Peyer's patch (tissue), 4 donors: ENCODE measurements at regions not wholly inside any gene's neighbourhood (a gene's known extent, or its start where the extent isn't known, plus 50 kb on each side); places are given as distances from the start of the nearest gene placed in this dataset.

Experiments
- DNase-seq, 3 donors: peaks; one replicate each; pipeline ENCODE4 v3.0.0-alpha.2; 2017 to 2019
- H3K27ac ChIP-seq, 4 donors: fragments of 200-600 bp; sonication (generic); one replicate each; pipeline ENCODE4 v1.5.1; 2016 to 2019
- H3K27me3 ChIP-seq, 2 donors: fragments of 200-600 bp; sonication (generic); one replicate each; pipeline ENCODE4 v1.5.1; 2019
- H3K36me3 ChIP-seq, 3 donors: fragments of 200-600 bp; sonication (generic); one replicate each; pipeline ENCODE4 v1.5.1; 2016 to 2019
- H3K4me1 ChIP-seq, 4 donors: fragments of 200-600 bp; sonication (generic); one replicate each; pipeline ENCODE4 v1.5.1; 2016 to 2019
- H3K4me3 ChIP-seq, 4 donors: fragments of 200-600 bp; sonication (generic); 1 replicate in 3 of 4; 2 replicates in 1 of 4; pipeline ENCODE4 v1.5.1; 2016 to 2019; ENCODE audit warnings: mild to moderate bottlenecking in 1 of 4
- H3K9me3 ChIP-seq, 4 donors: fragments of 200-600 bp; sonication (generic); one replicate each; pipeline ENCODE4 v1.5.1; 2016 to 2019; ENCODE audit warnings: mild to moderate bottlenecking in 1 of 4
- POLR2A ChIP-seq, 2 donors: fragments of 450-650 bp; IDR thresholded peaks; one replicate each; pipeline ENCODE4 v1.5.1; 2017; ENCODE audit warnings: antibody characterized with exemption in 2 of 2, mild to moderate bottlenecking in 2 of 2, moderate library complexity in 2 of 2
- TF ChIP-seq, protein P1 (sequence below), 6 experiments: fragments of 450-650 bp in 4 of 6; fragments of 200-600 bp in 2 of 6; sonication (generic) in 1 of 6; IDR thresholded peaks; one replicate each; pipeline ENCODE4 v1.5.1; 2017 to 2019; ENCODE audit warnings: antibody characterized with exemption in 6 of 6, mild to moderate bottlenecking in 3 of 6, moderate library complexity in 1 of 6

DNA sequence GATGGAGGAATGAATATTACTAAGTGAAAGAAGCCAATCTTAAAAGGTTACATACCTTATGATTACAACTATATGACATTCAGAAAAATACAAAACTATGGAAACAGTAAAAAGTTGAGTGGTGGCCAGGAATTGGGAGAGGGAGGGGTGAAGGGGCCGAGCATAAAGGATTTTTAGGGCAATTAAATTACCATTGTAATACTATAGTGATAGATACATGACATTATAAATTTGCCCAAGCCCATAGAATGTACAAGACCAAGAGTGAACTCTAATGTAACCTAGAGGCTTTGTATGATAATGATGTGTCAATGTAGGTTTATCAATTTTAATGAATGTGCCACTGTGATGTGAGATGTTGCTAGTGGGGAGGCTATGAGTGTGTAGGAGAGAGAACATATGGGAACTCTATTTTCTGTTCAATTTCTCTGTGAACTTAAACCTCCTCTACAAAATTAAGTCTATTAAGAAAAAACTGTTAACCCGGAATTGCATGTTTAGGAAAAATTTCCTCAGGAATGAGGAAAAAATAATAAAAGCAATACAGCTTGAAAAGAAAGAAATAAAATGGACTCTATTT lies 541.9 kb upstream of the UBE2E2 start:
- Histone ChIP-seq H3K27me3 (no peaks in the 10 kb centered on the region), H3K4me3 (no peak overlapping the region), H3K27ac (no peak overlapping the region), H3K36me3 (no peaks in the 10 kb centered on the region), H3K9me3 (no peaks in the 10 kb centered on the region), H3K4me1 (no peaks in the 10 kb centered on the region)
- no peak for TF ChIP-seq POLR2A (IDR thresholded peaks at IDR 0.05)
- TF ChIP-seq, protein P1, sequence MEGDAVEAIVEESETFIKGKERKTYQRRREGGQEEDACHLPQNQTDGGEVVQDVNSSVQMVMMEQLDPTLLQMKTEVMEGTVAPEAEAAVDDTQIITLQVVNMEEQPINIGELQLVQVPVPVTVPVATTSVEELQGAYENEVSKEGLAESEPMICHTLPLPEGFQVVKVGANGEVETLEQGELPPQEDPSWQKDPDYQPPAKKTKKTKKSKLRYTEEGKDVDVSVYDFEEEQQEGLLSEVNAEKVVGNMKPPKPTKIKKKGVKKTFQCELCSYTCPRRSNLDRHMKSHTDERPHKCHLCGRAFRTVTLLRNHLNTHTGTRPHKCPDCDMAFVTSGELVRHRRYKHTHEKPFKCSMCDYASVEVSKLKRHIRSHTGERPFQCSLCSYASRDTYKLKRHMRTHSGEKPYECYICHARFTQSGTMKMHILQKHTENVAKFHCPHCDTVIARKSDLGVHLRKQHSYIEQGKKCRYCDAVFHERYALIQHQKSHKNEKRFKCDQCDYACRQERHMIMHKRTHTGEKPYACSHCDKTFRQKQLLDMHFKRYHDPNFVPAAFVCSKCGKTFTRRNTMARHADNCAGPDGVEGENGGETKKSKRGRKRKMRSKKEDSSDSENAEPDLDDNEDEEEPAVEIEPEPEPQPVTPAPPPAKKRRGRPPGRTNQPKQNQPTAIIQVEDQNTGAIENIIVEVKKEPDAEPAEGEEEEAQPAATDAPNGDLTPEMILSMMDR (IDR thresholded peaks at IDR 0.05), result no peak
- DNase-seq, result no peak

DNA sequence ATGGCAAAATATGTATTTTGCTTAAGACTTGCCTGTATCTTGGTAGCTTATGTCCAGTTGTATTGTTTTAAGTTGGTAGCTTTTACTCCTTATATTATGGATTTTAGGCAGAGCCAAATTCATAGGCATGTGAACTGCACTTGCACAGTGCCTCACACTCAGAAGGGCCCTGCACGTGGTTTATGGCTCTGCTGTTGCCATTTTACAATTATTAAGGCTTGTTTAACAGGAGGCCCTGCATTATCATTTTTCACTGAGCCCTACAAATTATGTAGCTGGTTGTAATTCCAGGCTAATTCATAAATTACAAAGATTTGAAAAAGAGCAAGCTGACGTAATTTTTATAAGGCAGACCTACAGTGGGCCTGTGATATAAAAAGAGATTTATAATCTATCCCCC lies 537.6 kb upstream of the UBE2E2 start:
- no peak for DNase-seq
- H3K4me1 ChIP-seq, result no peaks in the 10 kb centered on the region
- no peak overlapping the region for H3K27ac ChIP-seq
- no peak overlapping the region for H3K4me3 ChIP-seq
- TF ChIP-seq, protein P1 (IDR thresholded peaks at IDR 0.05), result no peak
- no peak for TF ChIP-seq POLR2A (IDR thresholded peaks at IDR 0.05)
- no peaks in the 10 kb centered on the region for H3K9me3 ChIP-seq
- no peaks in the 10 kb centered on the region for H3K36me3 ChIP-seq
- no peaks in the 10 kb centered on the region for H3K27me3 ChIP-seq

DNA sequence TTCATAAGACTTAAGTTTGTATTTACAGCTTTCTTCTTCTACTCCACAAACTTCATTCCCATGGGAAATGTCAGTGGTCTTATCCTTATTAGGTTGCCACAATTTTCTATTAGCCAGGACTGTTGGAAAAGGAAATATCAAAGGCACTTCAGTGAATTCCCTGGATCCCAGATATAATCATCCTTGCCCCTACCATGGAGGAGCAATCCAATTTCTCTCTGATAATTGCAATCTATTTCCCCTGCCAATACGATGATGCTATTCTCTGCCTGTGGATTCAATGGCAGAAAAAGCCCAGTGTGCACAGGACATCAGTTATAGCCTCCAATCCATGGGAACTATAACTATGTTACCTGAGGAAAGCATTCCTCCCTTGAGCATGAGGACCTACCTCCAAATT lies 536.4 kb upstream of the UBE2E2 start:
- no peaks in the 10 kb centered on the region for H3K27me3 ChIP-seq
- no peaks in the 10 kb centered on the region for H3K9me3 ChIP-seq
- no peak for TF ChIP-seq POLR2A (IDR thresholded peaks at IDR 0.05)
- TF ChIP-seq, protein P1 (IDR thresholded peaks at IDR 0.05), result no peak
- no peak for DNase-seq
- H3K4me3 ChIP-seq, result no peak overlapping the region
- H3K4me1 ChIP-seq, result no peaks in the 10 kb centered on the region
- H3K27ac ChIP-seq, result no peak overlapping the region
- no peaks in the 10 kb centered on the region for H3K36me3 ChIP-seq

DNA sequence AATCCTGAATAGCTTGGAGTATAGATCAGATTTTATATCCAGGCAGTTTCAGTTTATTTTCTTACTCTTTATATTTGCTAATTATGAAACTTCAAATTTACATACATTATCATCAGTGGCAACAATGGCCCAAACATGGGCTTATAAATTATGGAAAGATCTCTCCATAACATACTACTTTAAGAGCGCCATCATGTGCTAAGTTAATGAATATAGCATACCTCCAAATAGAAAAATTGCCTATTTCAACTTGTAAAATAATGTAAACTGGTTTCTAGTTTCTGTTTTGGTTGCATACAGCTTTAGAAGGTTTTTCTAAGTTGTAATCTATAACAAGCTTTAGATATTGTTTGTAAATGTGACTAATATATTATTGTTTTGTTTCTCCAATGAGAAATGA lies 531.3 kb upstream of the UBE2E2 start:
- no peak for TF ChIP-seq POLR2A (IDR thresholded peaks at IDR 0.05)
- TF ChIP-seq, protein P1 (IDR thresholded peaks at IDR 0.05), result no peak
- H3K27me3 ChIP-seq, result no peaks in the 10 kb centered on the region
- no peak overlapping the region for H3K4me3 ChIP-seq
- no peaks in the 10 kb centered on the region for H3K36me3 ChIP-seq
- no peak for DNase-seq
- H3K4me1 ChIP-seq, result no peaks in the 10 kb centered on the region
- no peaks in the 10 kb centered on the region for H3K9me3 ChIP-seq
- no peak overlapping the region for H3K27ac ChIP-seq

DNA sequence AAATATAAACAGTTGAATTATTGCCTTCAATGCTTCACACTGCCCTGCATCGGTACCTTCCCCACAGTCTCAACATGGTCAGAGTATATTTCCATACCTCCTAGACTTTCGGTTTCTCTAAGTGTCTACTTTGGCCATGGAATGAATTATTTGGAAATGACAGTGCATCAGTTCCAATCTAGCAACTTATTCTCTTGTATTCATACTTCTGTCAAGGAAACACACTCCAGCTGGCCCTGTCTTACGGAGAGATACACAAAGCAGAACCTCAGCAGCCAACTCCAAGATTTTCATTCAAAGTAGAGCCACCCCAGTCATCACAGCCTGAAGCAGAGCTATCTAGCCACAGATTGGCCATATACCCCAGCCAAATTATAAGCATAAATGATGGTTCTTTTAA lies 518.4 kb upstream of the UBE2E2 start:
- DNase-seq, result no peak

More for the DNA sequence above, 518.4 kb upstream of the UBE2E2 start:
- H3K27ac ChIP-seq, result no peak overlapping the region
- H3K27me3 ChIP-seq, result no peaks in the 10 kb centered on the region
- H3K36me3 ChIP-seq, result no peaks in the 10 kb centered on the region
- TF ChIP-seq, protein P1 (IDR thresholded peaks at IDR 0.05), result no peak
- TF ChIP-seq POLR2A (IDR thresholded peaks at IDR 0.05), result no peak
- no peaks in the 10 kb centered on the region for H3K9me3 ChIP-seq
- H3K4me1 ChIP-seq, result no peaks in the 10 kb centered on the region
- H3K4me3 ChIP-seq, result no peak overlapping the region
